H1 (cell line): ENCODE measurements at regions not wholly inside any gene's neighbourhood (a gene's known extent, or its start where the extent isn't known, plus 50 kb on each side); places are given as distances from the start of the nearest gene placed in this dataset.

ENCODE experiments used
- CTCF ChIA-PET: fragments of 300-600 bp; sonication (Branson Sonifier 250); formaldehyde crosslinking; loops from one replicate; lab custom pipeline; 2021; ENCODE audit not compliant: partially characterized antibody; lab: Charles Lee
- POLR2A ChIA-PET: fragments of 300-600 bp; sonication (Branson Sonifier 250); formaldehyde crosslinking; loops from one replicate; lab custom pipeline; 2021; ENCODE audit warnings: inconsistent platforms; ENCODE audit not compliant: partially characterized antibody; lab: Charles Lee
- DNase-seq, 2 experiments: peaks; one replicate each; pipeline versions ENCODE4 v3.0.0 to v3.0.0-alpha.2; 2010 to 2022; ENCODE audit warnings: low spot score in 2 of 2, low read depth in 1 of 2, mixed read lengths in 1 of 2
- FAIRE-seq: peaks from 2 replicates; lab custom pipeline; 2011; peaks lifted over from hg19 to GRCh38; lab: Jason Lieb, UNC
- H2AFZ ChIP-seq: 2 replicates; pipeline ENCODE4 v1.8.1; 2012; ENCODE audit warnings: low read length, inconsistent platforms
- H2AK5ac ChIP-seq: 2 replicates; pipeline ENCODE4 v1.6.1; 2013; ENCODE audit warnings: low read depth, low read length
- H2BK120ac ChIP-seq: replicated peaks from 2 replicates; pipeline ENCODE3; 2013; ENCODE audit warnings: low read depth, low read length, inconsistent platforms
- H2BK12ac ChIP-seq: 2 replicates; pipeline ENCODE4 v1.6.1; 2013; ENCODE audit warnings: low read depth, low read length
- H2BK15ac ChIP-seq: 2 replicates; pipeline ENCODE4 v1.6.1; 2013; ENCODE audit warnings: low read length
- H2BK20ac ChIP-seq: 2 replicates; pipeline ENCODE4 v1.6.1; 2013; ENCODE audit warnings: low read length
- H2BK5ac ChIP-seq: 2 replicates; pipeline ENCODE4 v1.6.1; 2013; ENCODE audit warnings: low read depth, low read length
- H3K14ac ChIP-seq: 2 replicates; pipeline ENCODE4 v1.6.1; 2013; ENCODE audit warnings: inconsistent platforms; ENCODE audit not compliant: insufficient read length
- H3K18ac ChIP-seq: 2 replicates; pipeline ENCODE4 v1.6.1; 2013; ENCODE audit warnings: low read length; ENCODE audit errors: extremely low read depth
- H3K23ac ChIP-seq: 2 replicates; pipeline ENCODE4 v1.6.1; 2013; ENCODE audit warnings: inconsistent platforms; ENCODE audit not compliant: insufficient read length
- H3K23me2 ChIP-seq: 2 replicates; pipeline ENCODE4 v1.6.1; 2013; ENCODE audit warnings: low read depth, low read length
- H3K27ac ChIP-seq: 2 replicates; pipeline ENCODE4 v1.6.1; 2011; ENCODE audit warnings: low read depth, low read length, inconsistent platforms
- H3K27me3 ChIP-seq, 4 experiments: replicated peaks in 1 of 4; 1 replicate in 1 of 4; 2 replicates in 3 of 4; pipeline versions ENCODE4 v1.6.1 to v1.8.1; 2011 to 2013; ENCODE audit warnings: low read length in 3 of 4, mild to moderate bottlenecking in 3 of 4, inconsistent platforms in 2 of 4, mixed read lengths in 2 of 4, moderate library complexity in 1 of 4; ENCODE audit not compliant: control insufficient read depth in 3 of 4, insufficient read depth in 3 of 4; ENCODE audit errors: extremely low read depth in 1 of 4
- H3K36me3 ChIP-seq, 4 experiments: 2 replicates each; pipeline versions ENCODE4 v1.6.1 to v1.8.1; 2011 to 2013; ENCODE audit warnings: mild to moderate bottlenecking in 4 of 4, low read length in 3 of 4, moderate library complexity in 2 of 4, control low read depth in 1 of 4, inconsistent platforms in 1 of 4; ENCODE audit not compliant: insufficient read depth in 4 of 4, control insufficient read depth in 2 of 4
- H3K4ac ChIP-seq: replicated peaks from 2 replicates; pipeline ENCODE3; 2013; ENCODE audit warnings: low read length, low read depth, mixed read lengths, inconsistent platforms; ENCODE audit not compliant: insufficient read length
- H3K4me1 ChIP-seq, 4 experiments: replicated peaks in 1 of 4; 1 replicate in 1 of 4; 2 replicates in 3 of 4; pipeline versions ENCODE4 v1.6.1 to v1.8.1; 2011 to 2013; ENCODE audit warnings: low read length in 3 of 4, inconsistent platforms in 2 of 4, mixed read lengths in 1 of 4; ENCODE audit not compliant: insufficient read depth in 4 of 4, control insufficient read depth in 3 of 4
- H3K4me2 ChIP-seq, 2 experiments: 2 replicates each; pipeline versions ENCODE4 v1.6.1 to v1.8.1; 2011 to 2013; ENCODE audit warnings: low read depth in 2 of 2, low read length in 2 of 2, control low read depth in 1 of 2, inconsistent platforms in 1 of 2, mild to moderate bottlenecking in 1 of 2; ENCODE audit not compliant: insufficient read depth in 1 of 2
- H3K4me3 ChIP-seq, 4 experiments: fragments of 200-600, 300-600 bp in 1 of 4; sonication (generic), shearing (Covaris generic), sonication (Bioruptor Twin) in 1 of 4; 2 replicates each; pipeline versions ENCODE4 v1.5.1 to v1.8.1; 2011 to 2016; ENCODE audit warnings: low read length in 4 of 4, low read depth in 3 of 4, control low read depth in 2 of 4, inconsistent platforms in 2 of 4, mild to moderate bottlenecking in 2 of 4, mixed read lengths in 1 of 4, moderate library complexity in 1 of 4; ENCODE audit not compliant: insufficient read depth in 2 of 4; ENCODE audit errors: extremely low read depth in 1 of 4
- H3K56ac ChIP-seq: replicated peaks from 2 replicates; pipeline ENCODE3; 2013; ENCODE audit warnings: low read depth, mild to moderate bottlenecking, mixed read lengths, low read length, inconsistent platforms; ENCODE audit not compliant: insufficient read length
- H3K79me1 ChIP-seq: 2 replicates; pipeline ENCODE4 v1.6.1; 2013; ENCODE audit warnings: low read depth, low read length, control low read depth
- H3K79me2 ChIP-seq, 2 experiments: 2 replicates each; pipeline versions ENCODE4 v1.6.1 to v1.8.1; 2012 to 2013; ENCODE audit warnings: low read length in 2 of 2, mild to moderate bottlenecking in 2 of 2, inconsistent platforms in 1 of 2; ENCODE audit not compliant: insufficient read depth in 2 of 2, control insufficient read depth in 1 of 2
- H3K9ac ChIP-seq, 4 experiments: replicated peaks in 1 of 4; 1 replicate in 1 of 4; 2 replicates in 3 of 4; pipeline versions ENCODE4 v1.6.1 to v1.8.1; 2011 to 2013; ENCODE audit warnings: low read depth in 3 of 4, low read length in 3 of 4, control low read depth in 2 of 4, mild to moderate bottlenecking in 2 of 4, moderate library complexity in 2 of 4, inconsistent platforms in 1 of 4; ENCODE audit errors: extremely low read depth in 1 of 4
- H3K9me3 ChIP-seq, 2 experiments: 2 replicates each; pipeline versions ENCODE4 v1.6.1 to v1.8.1; 2012 to 2013; ENCODE audit warnings: mild to moderate bottlenecking in 2 of 2, moderate library complexity in 2 of 2, control low read depth in 1 of 2, inconsistent platforms in 1 of 2, low read depth in 1 of 2, low read length in 1 of 2, mixed read lengths in 1 of 2; ENCODE audit not compliant: insufficient read depth in 2 of 2
- H4K20me1 ChIP-seq, 2 experiments: replicated peaks in 1 of 2; 2 replicates each; pipeline versions ENCODE3 to v1.8.1; 2011 to 2013; ENCODE audit warnings: inconsistent platforms in 2 of 2, low read length in 2 of 2, mild to moderate bottlenecking in 1 of 2; ENCODE audit not compliant: insufficient read depth in 2 of 2, control insufficient read depth in 1 of 2
- H4K5ac ChIP-seq: 2 replicates; pipeline ENCODE4 v1.6.1; 2013; ENCODE audit warnings: low read length, low read depth, mixed read lengths, inconsistent platforms; ENCODE audit not compliant: insufficient read length
- H4K8ac ChIP-seq: 2 replicates; pipeline ENCODE4 v1.8.0; 2013; ENCODE audit warnings: mild to moderate bottlenecking, moderate library complexity, low read length, inconsistent platforms; ENCODE audit not compliant: insufficient read depth; ENCODE audit errors: extremely low read depth
- H4K91ac ChIP-seq: replicated peaks from 2 replicates; pipeline ENCODE3; 2013; ENCODE audit warnings: low read length, mixed read lengths, inconsistent platforms; ENCODE audit not compliant: insufficient read length
- CBX8 ChIP-seq: fragments of 300-800, 300-1000 bp; sonication (generic); IDR thresholded peaks from 2 replicates; pipeline ENCODE4 v1.7.1; 2016; ENCODE audit warnings: low read depth, low read length, borderline replicate concordance
- CREB1 ChIP-seq: IDR thresholded peaks from 2 replicates; pipeline ENCODE4 v1.6.1; 2012; ENCODE audit warnings: inconsistent platforms
- EGR1 ChIP-seq: IDR thresholded peaks from 2 replicates; pipeline ENCODE4 v1.6.1; 2011; ENCODE audit warnings: low read depth, low read length, borderline replicate concordance
- FOSL1 ChIP-seq: IDR thresholded peaks from 2 replicates; pipeline ENCODE4 v1.6.1; 2011; ENCODE audit warnings: mild to moderate bottlenecking, low read depth, low read length, moderate library complexity; ENCODE audit not compliant: insufficient read depth
- GABPA ChIP-seq: IDR thresholded peaks from 2 replicates; pipeline ENCODE4 v1.6.1; 2011; ENCODE audit warnings: mild to moderate bottlenecking, low read length, moderate library complexity, borderline replicate concordance; ENCODE audit not compliant: insufficient read depth
- KDM4A ChIP-seq: IDR thresholded peaks from one replicate; pipeline ENCODE4 v1.7.1; 2012; ENCODE audit warnings: low read depth, mild to moderate bottlenecking, moderate library complexity, low read length, inconsistent platforms; ENCODE audit not compliant: severe bottlenecking
- PHF8 ChIP-seq: fragments of 200-600 bp; sonication (generic); conservative IDR thresholded peaks from 2 replicates; pipeline ENCODE4 v1.7.1; 2012; ENCODE audit warnings: low read depth, mild to moderate bottlenecking, inconsistent platforms, low read length, moderate library complexity
- SIX5 ChIP-seq: IDR thresholded peaks from 2 replicates; pipeline ENCODE4 v1.6.1; 2011; ENCODE audit warnings: mild to moderate bottlenecking, low read depth, low read length
- SP1 ChIP-seq: IDR thresholded peaks from 2 replicates; pipeline ENCODE4 v1.6.1; 2011; ENCODE audit warnings: low read depth, low read length
- SUZ12 ChIP-seq: fragments of 200-600 bp; sonication (generic); IDR thresholded peaks from 2 replicates; pipeline ENCODE4 v1.6.1; 2012; ENCODE audit warnings: mild to moderate bottlenecking, inconsistent platforms, low read length, moderate library complexity, mixed read lengths

DNA sequence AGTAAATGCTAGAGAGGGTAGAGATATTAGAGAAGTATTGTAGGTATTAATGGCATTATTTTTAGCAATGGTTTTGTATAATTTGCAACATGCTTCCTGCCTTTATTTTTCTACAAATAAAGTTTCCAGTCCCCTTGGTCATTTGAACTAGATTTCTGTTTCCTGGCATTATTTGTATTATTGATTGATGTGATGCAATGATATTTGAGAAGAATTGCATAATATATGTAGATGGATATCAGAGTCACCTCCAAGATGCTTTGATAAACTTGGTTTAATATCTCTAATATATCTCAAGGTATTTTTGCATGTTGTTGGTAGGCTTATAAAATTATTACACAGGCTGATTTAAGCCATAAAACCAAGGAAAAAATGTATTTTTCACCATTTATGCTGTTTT is 1054.5 kb downstream of the SLITRK1 start:
- DNase-seq (no peak), FAIRE-seq (no peak)
- Histone ChIP-seq H4K20me1 (no peaks in the 10 kb centered on the region), H3K4me2 (no peak overlapping the region), H3K23me2 (no peaks in the 10 kb centered on the region), H3K9ac (no peak overlapping the region), H2BK20ac (no peak overlapping the region), H4K91ac (no peak overlapping the region), H4K5ac (no peak overlapping the region), H3K9me3 (no peaks in the 10 kb centered on the region), H2BK120ac (no peak overlapping the region), H4K8ac (no peak overlapping the region), H3K18ac (no peak overlapping the region), H2AK5ac (no peak overlapping the region), H3K79me1 (no peaks in the 10 kb centered on the region), H3K4me1 (no peaks in the 10 kb centered on the region), H3K4ac (no peak overlapping the region), H3K27me3 (no peaks in the 10 kb centered on the region), H3K23ac (no peak overlapping the region), H2AFZ (no peak overlapping the region), H3K14ac (no peak overlapping the region), H2BK5ac (no peak overlapping the region), H3K79me2 (no peaks in the 10 kb centered on the region), H3K27ac (no peak overlapping the region), H2BK12ac (no peak overlapping the region), H3K4me3 (no peak overlapping the region), H2BK15ac (no peak overlapping the region), H3K36me3 (no peaks in the 10 kb centered on the region), H3K56ac (no peak overlapping the region)
- ChIA-PET CTCF (no interaction called here), POLR2A (no interaction called here)
- no peak for TF ChIP-seq GABPA
- no peak for TF ChIP-seq FOSL1
- TF ChIP-seq PHF8: no peak
- TF ChIP-seq SP1: no peak
- TF ChIP-seq SUZ12: no peak
- TF ChIP-seq SIX5: no peak
- no peak for TF ChIP-seq EGR1
- no peak for TF ChIP-seq CREB1
- no peak for TF ChIP-seq KDM4A
- TF ChIP-seq CBX8: no peak
